DMS114 treated with DMSO at 0.1 percent for 48 hours (cell line): ENCODE measurements at regions not wholly inside any gene's neighbourhood (a gene's known extent, or its start where the extent isn't known, plus 50 kb on each side); places are given as distances from the start of the nearest gene placed in this dataset.
A peak's percentile ranks its signal among the peaks of the same experiment; 100 is the strongest.

Experiments
- DNase-seq: peaks from one replicate; lab custom pipeline; 2025; ENCODE audit not compliant: unreplicated experiment; lab: John Stamatoyannopoulos, UW

GRCh38 chr6:132972254-132972653, 157.9 kb downstream of the RPS12 start:
- no peak for DNase-seq

GRCh38 chr6:132972971-132973370, 158.6 kb downstream of the RPS12 start:
- DNase-seq, result no peak

GRCh38 chr6:132973514-132973993, 159.2 kb downstream of the RPS12 start:
- no peak for DNase-seq

GRCh38 chr6:132974122-132974521, 159.8 kb downstream of the RPS12 start:
- DNase-seq, result no peak

GRCh38 chr6:132977413-132977812, 163.0 kb downstream of the RPS12 start:
- DNase-seq, result no peak

GRCh38 chr6:132978685-132979084, 164.3 kb downstream of the RPS12 start:
- DNase-seq, result no peak

- DNase-seq, result no peak
Measured at GRCh38 chr6:132993738-132994137, 179.4 kb downstream of the RPS12 start.

- DNase-seq, result no peak
Measured at GRCh38 chr6:132995009-132995408, 180.6 kb downstream of the RPS12 start.

GRCh38 chr6:132995432-132995831, 181.1 kb downstream of the RPS12 start:
- DNase-seq, result no peak

- DNase-seq, result no peak
Measured at GRCh38 chr6:132998418-132998817, 184.0 kb downstream of the RPS12 start.

- no peak for DNase-seq
Measured at GRCh38 chr6:133001040-133001565, 186.7 kb downstream of the RPS12 start.

- no peak for DNase-seq
Measured at GRCh38 chr6:133004304-133004884, 190.0 kb downstream of the RPS12 start.

- DNase-seq, result no peak
Measured at GRCh38 chr6:133012774-133013173, 198.4 kb downstream of the RPS12 start.

- DNase-seq, result no peak
Measured at GRCh38 chr6:133016631-133017030, 202.3 kb downstream of the RPS12 start.

- no peak for DNase-seq
Measured at GRCh38 chr6:133017581-133017980, 203.2 kb downstream of the RPS12 start.

GRCh38 chr6:133026705-133027104, 212.3 kb downstream of the RPS12 start:
- DNase-seq, result no peak

- no peak for DNase-seq
Measured at GRCh38 chr6:133033263-133033662, 207.9 kb upstream of the EYA4 start.

GRCh38 chr6:133034509-133035206, 206.5 kb upstream of the EYA4 start:
- DNase-seq, result no peak

- peak; percentile 10 for DNase-seq
Measured at GRCh38 chr6:133040094-133040802, 200.9 kb upstream of the EYA4 start.

GRCh38 chr6:133040803-133041419, 200.2 kb upstream of the EYA4 start:
- no peak for DNase-seq

GRCh38 chr6:133042550-133043120, 198.5 kb upstream of the EYA4 start:
- DNase-seq, result no peak
